Activated T-cell treated with anti-CD3 and anti-CD28 coated beads for 24 hours (primary cell): ENCODE measurements at regions not wholly inside any gene's neighbourhood (a gene's known extent, or its start where the extent isn't known, plus 50 kb on each side); places are given as distances from the start of the nearest gene placed in this dataset.

Experiments used
- DNase-seq: peaks from one replicate; pipeline ENCODE4 v3.0.0-alpha.2; 2020; ENCODE audit warnings: low read depth

DNA sequence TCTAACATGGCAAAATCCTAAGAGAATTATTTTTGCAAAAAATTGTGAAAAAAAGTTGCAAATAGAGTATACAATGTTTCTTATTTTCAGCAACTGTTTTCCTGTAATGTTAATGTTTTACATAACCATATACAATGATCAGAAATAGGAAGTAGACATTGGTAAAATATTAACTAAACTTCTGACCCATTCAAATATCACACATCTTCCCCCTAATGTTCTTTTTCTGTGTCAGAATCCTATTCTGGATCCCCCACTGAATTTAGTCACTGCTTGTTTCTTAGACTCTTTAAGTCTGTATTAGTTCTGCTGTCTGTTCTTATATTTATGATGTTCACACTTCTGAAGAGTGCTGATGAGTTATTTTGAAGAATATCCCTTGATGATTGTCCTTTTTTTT, 62.0 kb downstream of the HFE start:
- no peak for DNase-seq

DNA sequence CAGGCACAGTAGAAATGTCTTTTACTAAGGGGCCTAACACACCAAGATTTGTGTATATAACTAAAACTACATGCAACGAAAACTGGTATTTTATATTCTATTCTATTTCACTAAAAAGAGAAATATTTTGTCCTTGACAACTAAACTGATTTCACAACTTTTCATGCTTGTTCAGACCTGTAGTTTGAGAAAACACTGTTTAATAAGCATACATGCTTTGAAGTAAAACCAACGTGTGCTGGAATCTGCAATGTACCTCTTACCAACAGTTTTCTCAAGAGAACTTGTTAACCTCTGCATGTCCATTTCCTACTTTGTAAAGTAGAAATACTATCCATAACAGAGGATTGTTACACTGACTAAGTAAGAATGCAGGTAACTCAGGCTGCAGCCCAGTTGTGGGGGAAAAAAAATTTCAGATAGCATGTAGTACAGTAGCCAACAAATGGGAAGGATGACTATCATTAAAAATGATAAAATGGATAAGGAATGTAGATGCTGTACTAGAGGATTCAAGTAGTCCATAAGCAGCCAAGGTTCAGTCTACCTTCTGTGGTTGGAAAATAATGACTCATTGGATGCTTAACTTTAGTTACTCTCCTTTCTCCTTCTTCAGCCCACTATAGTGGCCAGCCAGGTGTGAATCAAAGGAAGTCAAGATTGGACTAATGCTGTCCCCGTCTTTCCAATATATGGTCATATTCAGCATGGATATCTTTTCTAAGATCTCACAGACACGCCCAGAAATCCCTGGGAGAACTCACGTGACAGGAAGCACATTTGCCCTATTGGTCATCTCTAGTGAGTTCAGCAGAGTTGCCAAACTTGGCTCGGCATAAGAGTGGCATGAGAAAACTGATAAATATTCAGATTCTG, 65.2 kb downstream of the HFE start:
- DNase-seq: no peak

DNA sequence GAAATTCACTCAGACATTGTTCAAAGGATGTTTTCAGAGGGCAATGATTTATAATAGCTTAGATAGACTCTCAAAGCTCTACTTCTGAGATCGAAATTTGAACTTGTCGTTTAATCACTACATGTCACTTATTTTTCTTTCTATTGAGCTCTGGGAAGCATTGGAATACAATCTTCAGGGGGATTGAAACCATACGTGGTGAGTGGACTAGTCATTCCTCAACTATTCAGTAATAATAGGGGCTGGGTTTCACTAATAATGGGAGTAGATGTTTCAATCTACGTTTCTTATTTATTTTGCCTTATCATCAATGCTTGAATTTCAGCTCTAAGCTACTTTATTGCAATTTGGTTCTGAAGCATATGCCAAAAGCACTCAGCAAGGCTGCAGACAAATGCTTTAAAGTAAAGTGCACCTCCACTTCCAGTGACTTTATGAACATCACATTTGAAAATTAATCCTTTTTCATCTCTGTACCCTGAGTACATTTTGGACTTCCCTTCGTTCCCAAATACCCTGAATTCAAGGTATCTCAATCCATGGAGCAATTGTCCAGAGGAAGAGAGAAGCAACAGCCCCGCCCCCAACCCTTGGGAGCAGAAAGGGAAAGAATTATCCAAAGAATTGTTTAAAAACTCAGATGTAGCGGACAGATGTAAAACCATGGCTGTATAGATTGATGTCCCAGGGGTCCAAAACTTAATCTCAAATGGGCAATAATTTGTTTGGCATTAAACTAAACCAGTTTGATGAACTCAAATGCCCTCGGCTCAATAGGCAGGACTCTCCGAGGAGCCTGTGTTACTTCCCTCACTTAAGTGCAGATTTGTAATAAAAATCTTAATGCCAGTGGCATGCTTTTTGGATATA, 68.1 kb downstream of the HFE start:
- no peak for DNase-seq

DNA sequence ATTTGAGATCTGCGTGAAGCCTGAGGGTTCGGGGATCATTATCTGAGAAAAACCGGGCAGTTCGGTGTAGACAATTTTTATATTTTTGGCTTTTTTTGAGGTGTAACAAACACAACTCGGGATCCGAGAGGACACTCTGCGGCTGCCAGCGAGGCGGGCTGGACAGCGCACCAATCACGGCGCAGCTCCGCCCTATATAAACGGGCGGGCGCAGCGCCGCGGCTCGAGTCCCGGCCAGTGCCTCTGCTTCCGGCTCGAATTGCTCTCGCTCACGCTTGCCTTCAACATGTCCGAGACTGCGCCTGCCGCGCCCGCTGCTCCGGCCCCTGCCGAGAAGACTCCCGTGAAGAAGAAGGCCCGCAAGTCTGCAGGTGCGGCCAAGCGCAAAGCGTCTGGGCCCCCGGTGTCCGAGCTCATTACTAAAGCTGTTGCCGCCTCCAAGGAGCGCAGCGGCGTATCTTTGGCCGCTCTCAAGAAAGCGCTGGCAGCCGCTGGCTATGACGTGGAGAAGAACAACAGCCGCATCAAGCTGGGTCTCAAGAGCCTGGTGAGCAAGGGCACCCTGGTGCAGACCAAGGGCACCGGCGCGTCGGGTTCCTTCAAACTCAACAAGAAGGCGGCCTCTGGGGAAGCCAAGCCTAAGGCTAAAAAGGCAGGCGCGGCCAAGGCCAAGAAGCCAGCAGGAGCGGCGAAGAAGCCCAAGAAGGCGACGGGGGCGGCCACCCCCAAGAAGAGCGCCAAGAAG, 69.0 kb downstream of the HFE start:
- DNase-seq: peak; percentile 80

DNA sequence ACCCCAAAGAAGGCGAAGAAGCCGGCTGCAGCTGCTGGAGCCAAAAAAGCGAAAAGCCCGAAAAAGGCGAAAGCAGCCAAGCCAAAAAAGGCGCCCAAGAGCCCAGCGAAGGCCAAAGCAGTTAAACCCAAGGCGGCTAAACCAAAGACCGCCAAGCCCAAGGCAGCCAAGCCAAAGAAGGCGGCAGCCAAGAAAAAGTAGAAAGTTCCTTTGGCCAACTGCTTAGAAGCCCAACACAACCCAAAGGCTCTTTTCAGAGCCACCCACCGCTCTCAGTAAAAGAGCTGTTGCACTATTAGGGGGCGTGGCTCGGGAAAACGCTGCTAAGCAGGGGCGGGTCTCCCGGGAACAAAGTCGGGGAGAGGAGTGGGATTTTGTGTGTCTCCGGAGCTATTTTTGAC, 69.6 kb downstream of the HFE start:
- no peak for DNase-seq

DNA sequence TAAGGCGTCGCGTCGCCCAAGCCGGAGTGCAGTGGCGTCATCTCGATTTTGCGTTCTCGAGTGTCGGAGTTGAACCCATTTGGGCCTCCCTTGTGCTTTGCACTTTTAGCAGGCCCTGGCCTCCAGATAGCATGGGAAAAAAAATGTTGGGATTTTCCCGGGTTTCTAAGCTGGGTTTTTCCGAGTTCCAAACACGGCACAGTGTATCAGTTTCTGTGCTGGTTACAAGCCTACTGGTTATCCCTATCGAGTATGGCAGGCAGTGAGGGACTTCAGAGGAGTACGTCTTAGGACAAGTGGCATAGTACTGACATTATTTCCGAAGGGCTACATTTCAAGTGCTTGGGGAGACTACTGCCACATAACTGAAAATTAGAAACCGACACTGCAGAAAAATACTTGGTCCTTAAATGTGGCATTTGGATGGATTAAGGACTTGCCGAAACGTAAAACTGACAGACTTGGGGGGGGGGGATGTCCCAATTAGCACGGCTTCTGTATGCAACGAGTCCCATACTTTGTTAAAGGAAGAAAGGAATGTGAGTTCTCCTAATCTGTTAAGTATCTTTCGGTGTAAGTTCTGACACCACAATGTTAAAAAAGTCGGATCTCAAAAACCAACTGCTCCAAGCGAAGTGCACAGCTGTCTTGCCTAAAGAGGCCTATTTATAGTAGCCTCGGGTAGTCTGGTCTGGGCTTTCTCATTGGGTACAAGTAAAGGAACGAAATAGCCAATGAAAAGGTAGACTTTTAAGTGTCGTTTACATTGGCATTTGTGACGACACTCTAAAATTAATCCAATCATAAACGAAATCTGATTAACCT, 70.2 kb downstream of the HFE start:
- DNase-seq: peak; percentile 50

DNA sequence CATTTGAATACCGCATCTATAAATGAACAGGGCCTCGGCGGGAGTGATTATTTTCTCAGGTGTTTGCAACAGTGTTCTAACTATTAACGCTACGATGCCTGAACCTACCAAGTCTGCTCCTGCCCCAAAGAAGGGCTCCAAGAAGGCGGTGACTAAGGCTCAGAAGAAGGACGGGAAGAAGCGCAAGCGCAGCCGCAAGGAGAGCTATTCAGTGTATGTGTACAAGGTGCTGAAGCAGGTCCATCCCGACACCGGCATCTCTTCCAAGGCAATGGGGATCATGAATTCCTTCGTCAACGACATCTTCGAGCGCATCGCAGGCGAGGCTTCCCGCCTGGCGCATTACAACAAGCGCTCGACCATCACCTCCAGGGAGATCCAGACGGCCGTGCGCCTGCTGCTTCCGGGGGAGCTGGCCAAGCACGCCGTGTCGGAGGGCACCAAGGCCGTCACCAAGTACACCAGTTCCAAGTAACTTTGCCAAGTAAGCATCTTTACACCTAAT, 70.9 kb downstream of the HFE start:
- DNase-seq: peak; percentile 80

DNA sequence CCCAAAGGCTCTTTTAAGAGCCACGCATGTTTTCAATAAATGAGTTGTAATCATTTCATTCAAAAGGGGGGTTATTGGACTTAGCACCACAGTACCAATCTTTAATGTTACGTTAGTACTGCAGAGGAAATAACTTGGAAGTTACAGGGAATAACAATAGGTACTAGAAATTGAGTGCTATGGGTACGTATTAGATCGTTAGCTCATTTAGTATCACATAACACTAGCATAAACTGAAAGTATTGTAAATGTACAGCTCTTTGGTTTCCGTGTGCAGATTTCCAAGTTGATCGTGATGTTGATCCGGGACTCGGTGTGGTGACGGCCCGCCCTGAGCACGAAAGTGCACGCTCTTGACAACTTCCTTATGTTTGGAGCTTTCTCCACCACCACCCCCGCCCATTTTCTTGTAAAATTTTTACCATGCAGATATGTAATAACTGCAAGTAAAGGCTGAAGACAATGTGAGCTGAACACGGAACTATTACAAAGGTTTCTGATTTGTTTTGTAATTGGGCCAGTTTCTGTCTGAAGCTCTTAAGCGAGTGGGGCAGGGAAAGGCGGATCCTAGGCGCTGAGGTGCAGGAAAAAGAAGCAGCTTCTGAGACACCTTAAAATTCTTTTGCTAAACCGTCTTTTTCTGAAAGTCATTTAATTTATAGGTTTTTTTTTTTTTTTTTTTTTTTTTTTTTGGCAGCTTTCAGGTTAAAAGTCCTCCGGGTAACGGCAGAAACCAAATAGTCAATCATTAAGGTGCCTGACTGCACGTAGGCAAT, 71.5 kb downstream of the HFE start:
- DNase-seq: peak; percentile 35

DNA sequence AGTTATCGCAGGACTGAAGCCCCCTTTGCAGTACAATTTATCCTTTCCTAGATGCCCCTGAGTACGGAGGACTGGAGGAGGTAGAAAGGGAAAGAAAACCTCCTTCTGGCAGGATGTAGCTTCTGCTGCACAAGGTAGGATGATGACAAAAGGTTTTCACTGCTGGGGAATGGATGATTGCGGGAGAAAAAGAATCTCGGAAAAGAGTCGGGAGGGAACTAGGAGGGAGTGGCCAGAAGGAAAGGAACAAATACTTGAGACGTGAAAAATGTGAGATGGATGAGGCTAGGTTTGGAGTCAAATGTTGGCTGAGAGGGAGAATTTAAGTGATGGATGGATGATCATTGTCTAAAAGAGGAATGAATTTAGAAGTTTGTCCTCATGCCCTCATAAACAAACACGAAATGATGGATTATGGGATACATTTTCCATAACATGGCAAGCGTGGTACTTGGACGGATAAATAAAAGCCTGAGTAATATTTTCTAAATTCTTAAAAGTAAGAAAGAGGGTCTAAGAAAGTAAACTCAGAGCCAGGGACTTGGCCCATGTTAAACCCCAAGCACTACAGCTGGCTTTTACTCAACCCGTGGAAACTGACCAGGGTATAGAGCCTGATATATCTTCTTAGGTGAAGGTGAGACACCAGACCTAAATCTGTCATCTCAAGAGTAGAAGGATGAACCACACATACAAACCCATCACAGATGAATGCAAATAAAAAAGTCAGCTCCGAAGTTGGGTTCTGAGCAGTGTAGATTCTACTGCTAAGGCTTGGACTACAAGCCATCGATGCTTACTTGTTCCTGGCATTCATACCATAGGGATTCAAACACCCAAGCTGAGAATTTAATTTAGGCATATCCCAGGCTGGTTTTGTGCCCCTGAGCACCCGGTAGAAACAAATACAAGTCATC, 72.4 kb downstream of the HFE start:
- DNase-seq: no peak

DNA sequence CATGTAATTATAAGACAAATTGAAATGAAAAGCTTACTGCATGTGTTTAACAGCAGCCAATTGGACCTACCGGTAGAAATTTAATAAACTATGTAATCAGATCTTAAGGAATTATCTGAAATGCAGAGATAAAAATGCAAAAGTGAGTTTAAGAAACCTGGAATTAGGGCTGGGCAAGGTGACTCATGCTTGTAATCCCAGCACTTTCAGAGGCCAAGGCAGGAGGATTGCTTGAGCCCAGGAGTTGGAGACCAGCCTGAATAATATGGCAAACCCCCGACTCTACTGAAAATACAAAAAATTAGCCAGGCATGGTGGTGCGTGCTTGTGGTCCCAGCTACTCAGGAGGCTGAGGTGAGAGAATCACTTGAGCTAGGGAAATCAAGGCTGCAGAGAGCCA, 74.1 kb downstream of the HFE start:
- DNase-seq: no peak

DNA sequence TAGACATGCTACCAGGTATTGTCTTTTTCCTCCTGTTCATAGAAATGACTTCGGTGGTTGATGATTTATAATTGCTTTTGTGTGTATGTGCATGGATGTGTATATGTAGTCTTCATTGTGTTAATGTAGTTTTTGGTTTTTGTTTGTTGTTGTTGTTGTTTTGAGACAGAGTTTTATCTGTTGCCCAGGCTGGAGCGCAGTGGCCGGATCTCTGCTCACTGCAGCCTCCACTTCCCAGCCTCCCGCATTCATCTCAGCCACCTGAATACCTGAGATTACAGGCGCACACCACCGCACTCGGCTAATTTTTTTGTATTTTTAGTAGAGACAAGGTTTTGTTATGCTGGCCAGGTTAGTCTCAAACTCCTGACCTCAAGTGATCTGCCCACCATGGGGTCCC, 75.2 kb downstream of the HFE start:
- no peak for DNase-seq

DNA sequence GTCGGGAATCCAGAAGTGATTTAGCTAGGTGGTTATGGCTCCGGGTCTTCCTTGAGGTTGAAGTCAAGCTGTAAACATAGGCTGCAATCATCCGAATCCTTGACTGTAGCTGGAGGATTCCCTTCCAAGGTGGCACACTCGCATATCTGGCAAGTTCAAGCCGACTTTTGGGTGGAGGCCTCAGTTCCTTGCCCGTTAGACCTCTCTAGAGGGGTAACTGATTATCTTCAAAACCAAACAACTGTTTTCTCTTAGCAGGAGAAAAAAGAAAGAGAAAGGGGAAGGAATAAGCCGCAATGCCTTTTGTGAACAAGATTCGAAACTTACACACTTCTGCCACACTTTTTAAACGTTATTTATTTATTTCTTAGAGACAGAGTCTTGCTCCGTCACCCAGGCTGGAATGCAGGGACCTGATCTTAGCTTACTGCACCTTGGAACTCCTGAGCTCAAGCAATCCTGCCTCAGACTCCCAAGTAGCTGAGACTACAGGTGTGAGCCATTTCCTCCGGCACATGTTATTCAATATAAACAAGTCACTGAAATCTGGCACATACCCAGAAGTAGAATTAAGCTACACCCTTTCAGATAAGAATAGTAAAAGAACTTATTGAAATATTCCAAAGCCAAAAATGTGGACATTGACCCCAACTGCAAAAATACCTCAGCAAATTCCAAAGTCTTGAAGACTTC, 76.3 kb downstream of the HFE start:
- DNase-seq: no peak

DNA sequence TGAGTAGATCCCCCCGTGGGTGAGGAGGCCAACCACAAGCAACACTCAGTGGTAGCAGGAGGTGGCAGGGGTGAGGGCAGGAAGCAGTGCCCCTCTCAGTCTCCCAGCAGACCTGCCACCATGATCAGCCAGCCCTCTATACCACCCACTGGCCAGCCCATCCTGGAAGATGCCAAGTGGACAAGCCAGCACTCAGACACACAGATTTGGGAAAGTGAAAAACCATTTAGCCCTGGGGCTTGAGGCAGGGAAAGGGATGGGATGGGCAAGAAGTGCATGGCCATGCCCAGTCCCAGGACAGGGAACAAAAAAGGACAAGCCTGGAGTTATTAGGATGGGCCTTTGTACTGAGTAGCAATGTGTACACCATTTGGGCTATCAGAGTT, 76.9 kb downstream of the HFE start:
- DNase-seq: no peak

DNA sequence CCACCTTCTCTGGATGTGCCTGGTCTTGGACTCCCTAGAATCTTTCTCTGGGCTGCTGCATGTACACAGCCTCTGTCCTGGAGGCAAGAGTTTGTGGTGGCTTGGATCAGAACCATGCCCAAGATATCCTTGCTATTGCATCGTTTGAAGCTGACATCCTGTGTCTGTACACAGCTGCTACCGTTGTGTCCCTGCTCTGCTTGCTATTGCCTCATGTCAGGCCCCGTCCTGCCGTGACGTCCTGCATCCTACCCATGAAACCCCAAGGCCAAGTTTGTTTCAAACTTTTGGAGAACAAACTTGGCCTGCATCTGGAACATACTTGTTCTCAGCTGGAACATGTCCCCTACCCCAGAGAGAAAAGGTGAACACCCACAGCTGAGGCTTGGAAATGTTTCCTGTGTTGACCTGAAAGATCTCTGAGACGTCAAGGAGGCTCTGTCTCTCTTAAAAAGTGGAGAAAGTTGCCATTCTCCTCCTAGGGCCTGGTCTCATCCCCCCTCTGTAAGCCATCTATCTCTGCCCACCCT, 78.1 kb downstream of the HFE start:
- no peak for DNase-seq

DNA sequence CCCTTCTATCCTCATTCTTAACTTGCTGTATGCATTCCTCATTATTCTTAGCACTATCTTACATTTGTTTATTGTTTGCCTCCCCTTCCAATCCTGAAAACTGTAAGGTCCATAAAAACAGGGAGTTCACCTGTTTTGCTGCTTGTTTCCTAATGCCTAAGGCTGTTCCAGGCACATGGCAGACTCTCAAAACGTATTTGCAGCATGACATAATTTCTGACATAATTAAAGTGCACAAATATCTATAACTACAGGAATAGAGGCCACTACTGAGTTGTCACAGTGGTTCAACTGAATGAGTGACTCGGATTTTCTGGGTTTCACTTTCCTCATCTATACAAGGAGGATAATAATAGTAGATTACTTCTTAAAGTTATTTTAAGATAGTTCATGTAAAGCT, 83.0 kb downstream of the HFE start:
- no peak for DNase-seq

DNA sequence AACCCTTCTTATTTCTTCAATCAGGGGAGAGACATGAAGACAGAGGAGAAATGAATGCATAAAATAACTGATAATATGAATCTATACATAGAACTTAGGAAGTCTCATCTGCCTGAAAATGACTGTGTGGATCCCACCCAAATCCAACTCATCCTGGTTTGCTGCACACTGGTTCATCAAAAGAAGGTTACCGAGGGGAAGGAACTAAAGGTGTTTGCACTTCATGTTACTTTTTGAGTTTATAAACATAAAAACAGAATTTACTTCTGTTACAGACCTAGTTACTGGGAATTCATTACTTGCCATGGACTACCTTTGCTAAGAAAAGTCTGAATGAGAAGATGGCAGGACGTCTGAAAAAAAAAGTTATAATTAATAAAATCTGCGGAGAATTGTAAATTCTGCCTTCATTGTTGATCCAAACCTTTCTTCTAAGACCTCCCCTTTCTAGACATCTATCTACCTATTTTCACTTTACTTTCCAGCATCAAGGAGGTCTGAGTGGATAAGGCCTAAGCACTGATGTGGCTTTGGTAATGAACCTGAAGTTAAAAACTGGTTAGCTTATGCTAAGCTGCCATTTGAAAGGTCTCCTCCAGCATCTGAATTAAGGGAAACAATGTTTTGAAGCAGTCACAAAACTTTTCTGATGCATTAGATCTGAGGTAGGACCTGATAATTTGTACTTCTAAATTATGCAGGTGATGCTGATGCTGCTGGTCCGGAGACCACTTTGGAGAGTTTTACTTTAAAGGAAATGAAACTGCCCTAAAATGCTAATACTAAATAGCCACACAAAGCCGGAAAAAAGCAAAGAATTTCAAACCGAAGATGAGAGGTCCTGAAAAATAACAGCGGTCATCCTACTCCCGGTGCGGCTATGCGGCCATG, 84.0 kb downstream of the HFE start:
- DNase-seq: no peak

DNA sequence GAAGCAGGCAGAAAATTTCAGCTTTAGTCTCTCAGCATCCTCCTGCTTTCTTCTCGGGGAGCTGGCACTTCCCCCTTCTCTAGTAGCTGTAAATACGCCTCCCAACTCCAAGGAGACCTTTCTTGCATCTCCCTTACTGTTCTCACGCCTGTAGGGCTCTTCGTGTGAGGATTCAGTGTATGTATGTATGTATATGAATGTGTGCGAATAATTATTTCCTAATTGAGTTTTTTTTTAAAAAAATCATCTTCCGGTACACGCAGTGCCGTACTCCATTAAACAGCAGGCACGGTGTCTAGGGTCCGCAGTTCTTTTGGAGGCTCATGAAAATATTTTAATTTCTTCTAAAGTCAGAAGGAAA, 85.4 kb downstream of the HFE start:
- DNase-seq: no peak

DNA sequence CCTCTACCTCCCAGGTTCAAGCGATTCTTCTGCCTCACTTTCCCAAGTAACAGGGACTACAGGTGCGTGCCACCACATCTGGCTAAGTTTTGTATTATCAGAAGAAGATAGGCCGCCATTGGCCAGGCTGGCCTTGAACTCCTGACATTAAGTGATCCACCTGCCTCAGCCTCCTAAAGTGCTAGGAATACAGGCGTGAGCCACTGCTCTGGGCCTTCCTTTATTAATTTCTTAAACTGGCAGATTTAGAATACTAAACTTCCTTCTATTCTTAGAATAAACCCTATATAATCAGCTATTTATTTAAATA, 86.6 kb downstream of the HFE start:
- DNase-seq: no peak
